Heart left ventricle (tissue), 13 donors: ENCODE measurements at regions not wholly inside any gene's neighbourhood (a gene's known extent, or its start where the extent isn't known, plus 50 kb on each side); places are given as distances from the start of the nearest gene placed in this dataset.

Source experiments
- CTCF ChIP-seq, 12 donors: fragments of 200-600 bp; sonication (generic) in 4 of 12; IDR thresholded peaks; one replicate each; pipeline versions ENCODE4 v1.5.0 to v1.8.0; 2018 to 2022; ENCODE audit warnings: antibody characterized with exemption in 12 of 12, mild to moderate bottlenecking in 5 of 12
- POLR2A ChIP-seq, 2 donors: fragments of 450-650 bp; IDR thresholded peaks; one replicate each; pipeline ENCODE4 v1.6.1; 2017; ENCODE audit warnings: antibody characterized with exemption in 2 of 2, mild to moderate bottlenecking in 2 of 2, moderate library complexity in 2 of 2
- donor health status: ischemic (EF 13 %, LVEDD 7.1; RV severe dilation, severe dysfunction).
- donor health status: DM: no; HTN: yes; CAD: no.
- donor health status: DM: no; HTN: no; CAD: no.
- donor health status: ischemic (EF 25% LVEDD 6.9; RV normal size, moderate dysfunction).
- donor health status: ischemic (EF 25% LVEDD 5.7; RV mildly dilated, moderate dysfunction).
- donor health status: ischemic (EF 35%, LVEDD 5.7; RV mildly dilated, moderate dysfunction).
- donor health status: nonischemic (EF 11% LVEDD 7.7; RV severe dilation, severe dysfunction).
- donor health status: DM: yes; HTN: yes; CAD: no.
- donor health status: PGD.
- donor health status: ischemic (EF 29% LVEDD 5.4; RV normal size, mild dysfunction).
- donor health status: nonischemic (EF 23%, LVEDD 6.1; RV moderate dilation, normal function).

GRCh38 chr13:76378767-76379166 lies 507.4 kb downstream of the KCTD12 start:
- TF ChIP-seq POLR2A (IDR thresholded peaks at IDR 0.05) (no peak), CTCF (IDR thresholded peaks at IDR 0.05) (no peak)
